Osteoblast (primary cell): ENCODE measurements at regions not wholly inside any gene's neighbourhood (a gene's known extent, or its start where the extent isn't known, plus 50 kb on each side); places are given as distances from the start of the nearest gene placed in this dataset. TPM values are rescaled to one million over a fixed set of nuclear protein-coding genes. Genes with fewer than 3 reads are reported as not detected.

Experiments used
- DNase-seq: peaks from one replicate; pipeline ENCODE4 v3.0.0; 2011; ENCODE audit warnings: low spot score, mixed read lengths; ENCODE audit not compliant: insufficient read length; ENCODE audit errors: missing footprints
- H2AFZ ChIP-seq: 2 replicates; pipeline ENCODE4 v1.6.0; 2011; ENCODE audit warnings: mild to moderate bottlenecking, low read length
- H3K27ac ChIP-seq: 2 replicates; pipeline ENCODE4 v1.5.1; 2011; ENCODE audit warnings: mild to moderate bottlenecking, low read depth, low read length, moderate library complexity
- H3K27me3 ChIP-seq: 2 replicates; pipeline ENCODE4 v1.6.0; 2012; ENCODE audit warnings: mild to moderate bottlenecking, control low read depth, inconsistent platforms, low read length, moderate library complexity; ENCODE audit not compliant: insufficient read depth
- H3K36me3 ChIP-seq: 2 replicates; pipeline ENCODE4 v1.5.1; 2011; ENCODE audit warnings: mild to moderate bottlenecking, low read length, control low read depth, moderate library complexity; ENCODE audit not compliant: insufficient read depth
- H3K4me1 ChIP-seq: 2 replicates; pipeline ENCODE4 v1.5.1; 2011; ENCODE audit warnings: mild to moderate bottlenecking, low read length, control low read depth, moderate library complexity; ENCODE audit not compliant: insufficient read depth
- H3K4me2 ChIP-seq: 2 replicates; pipeline ENCODE4 v1.6.0; 2011; ENCODE audit warnings: mild to moderate bottlenecking, low read length; ENCODE audit not compliant: insufficient read depth
- H3K4me3 ChIP-seq: fragments of 200-600 bp; sonication (generic); 3 replicates; pipeline ENCODE4 v1.5.1; 2012; ENCODE audit warnings: mild to moderate bottlenecking, low read length, inconsistent platforms; ENCODE audit not compliant: insufficient read depth
- H3K79me2 ChIP-seq: 2 replicates; pipeline ENCODE4 v1.6.0; 2012; ENCODE audit warnings: mild to moderate bottlenecking, low read length, control low read depth, inconsistent platforms; ENCODE audit not compliant: insufficient read depth
- H3K9me3 ChIP-seq: 2 replicates; pipeline ENCODE4 v1.5.1; 2011; ENCODE audit warnings: low read depth, low read length, control low read depth
- H4K20me1 ChIP-seq: 2 replicates; pipeline ENCODE4 v1.6.0; 2012; ENCODE audit warnings: mild to moderate bottlenecking, low read length, control low read depth; ENCODE audit not compliant: insufficient read depth
- CTCF ChIP-seq: IDR thresholded peaks from 2 replicates; pipeline ENCODE4 v1.5.1; 2011; ENCODE audit warnings: mild to moderate bottlenecking, low read depth, low read length, moderate library complexity; ENCODE audit errors: extremely low read depth
- small RNA-seq: library from RNA; depleted of rRNA; stranded (forward); fragments of <200 nt; gene quantifications from one replicate; pipeline ENCODE3, GENCODE V24; 2012

DNA sequence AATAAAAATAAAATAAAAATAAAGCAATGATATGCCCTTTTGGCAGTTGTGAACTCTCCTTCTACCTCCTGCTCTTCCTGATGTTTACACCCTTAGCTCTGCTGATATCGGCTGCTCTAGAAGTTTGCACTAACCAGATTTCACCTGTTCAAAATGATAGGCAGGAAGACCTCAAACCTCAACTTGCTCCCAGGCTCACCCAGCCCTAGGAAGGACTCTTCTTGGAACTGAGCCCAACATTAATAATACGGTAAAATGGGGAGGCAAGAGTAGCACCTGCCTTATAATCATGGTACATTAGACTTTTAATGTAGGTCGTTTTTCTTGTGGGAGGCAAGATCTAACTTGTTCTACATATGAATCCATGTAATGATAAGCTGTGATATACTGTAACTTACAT lies 61.2 kb upstream of the MED13 start:
- Histone ChIP-seq H3K4me2 (no peak overlapping the region), H3K4me1 (no peaks in the 10 kb centered on the region), H4K20me1 (no peaks in the 10 kb centered on the region), H2AFZ (no peak overlapping the region), H3K9me3 (no peaks in the 10 kb centered on the region), H3K4me3 (no peak overlapping the region), H3K27me3 (peaks cover 16% of the 10 kb centered on the region), H3K36me3 (no peaks in the 10 kb centered on the region), H3K27ac (no peak overlapping the region), H3K79me2 (no peaks in the 10 kb centered on the region)
- no peak for TF ChIP-seq CTCF
- no peak for DNase-seq

- no peaks in the 10 kb centered on the region for H3K36me3 ChIP-seq
- no peaks in the 10 kb centered on the region for H3K4me1 ChIP-seq
- no peak overlapping the region for H3K4me2 ChIP-seq
- no peak overlapping the region for H3K27ac ChIP-seq
- H3K9me3 ChIP-seq = no peaks in the 10 kb centered on the region
- no peaks in the 10 kb centered on the region for H4K20me1 ChIP-seq
- no peaks in the 10 kb centered on the region for H3K79me2 ChIP-seq
- H3K4me3 ChIP-seq = no peak overlapping the region
- no peak for DNase-seq
- no peak for TF ChIP-seq CTCF
- H2AFZ ChIP-seq = no peak overlapping the region
- H3K27me3 ChIP-seq = peaks cover 16% of the 10 kb centered on the region
These were observed 60.2 kb upstream of the MED13 start for GRCh38 chr17:62125307-62125706.

DNA sequence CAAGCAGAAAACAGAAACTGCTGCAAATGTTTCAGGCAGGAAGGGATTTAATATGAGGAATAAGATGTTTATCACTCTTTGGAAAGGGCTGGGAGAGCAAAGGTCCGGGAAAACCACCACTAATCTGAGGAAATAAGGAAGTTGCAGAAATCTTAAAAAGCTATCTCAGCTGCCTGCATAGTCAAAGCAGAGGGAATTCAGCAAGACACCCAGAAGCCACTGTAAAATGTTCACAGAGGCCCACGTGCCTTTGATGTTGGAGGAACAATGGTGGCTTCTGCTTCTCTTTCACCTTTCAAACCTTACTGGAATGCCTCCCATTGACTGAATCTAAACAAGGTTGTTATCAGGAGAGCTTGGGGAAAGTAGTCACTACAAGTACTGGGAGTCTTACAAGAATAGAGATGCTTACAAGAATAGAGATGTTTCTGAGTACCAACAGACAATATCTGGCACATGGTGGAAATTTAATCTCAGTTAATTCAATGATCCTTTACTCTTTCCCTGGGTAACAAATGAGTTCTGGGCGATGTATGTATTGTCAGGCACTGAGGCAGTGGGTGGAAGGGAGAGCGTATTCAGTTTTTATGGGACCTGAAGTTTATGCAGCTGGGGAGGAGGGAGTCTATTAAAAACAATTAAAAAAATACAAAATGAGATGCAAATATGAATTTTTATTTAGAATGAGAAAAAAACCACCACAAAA lies 56.1 kb upstream of the MED13 start:
- Histone ChIP-seq H3K27ac (no peak overlapping the region), H3K4me1 (no peaks in the 10 kb centered on the region), H3K27me3 (peaks cover 16% of the 10 kb centered on the region), H3K4me2 (no peak overlapping the region), H3K9me3 (no peaks in the 10 kb centered on the region), H3K4me3 (no peak overlapping the region), H4K20me1 (no peaks in the 10 kb centered on the region), H2AFZ (no peak overlapping the region), H3K79me2 (no peaks in the 10 kb centered on the region), H3K36me3 (no peaks in the 10 kb centered on the region)
- DNase-seq = no peak
- TF ChIP-seq CTCF = no peak

- Histone ChIP-seq H2AFZ (no peak overlapping the region), H3K4me2 (no peak overlapping the region), H3K79me2 (no peaks in the 10 kb centered on the region), H3K36me3 (no peaks in the 10 kb centered on the region), H3K4me1 (no peaks in the 10 kb centered on the region), H3K27ac (no peak overlapping the region), H3K4me3 (no peak overlapping the region), H3K27me3 (peaks cover 5% of the 10 kb centered on the region), H4K20me1 (no peaks in the 10 kb centered on the region), H3K9me3 (no peaks in the 10 kb centered on the region)
- no peak for TF ChIP-seq CTCF
- peak; percentile 14 for DNase-seq
These were observed 54.3 kb upstream of the MED13 start for GRCh38 chr17:62119373-62119772.

Small RNAs in the stretch of these regions (small RNA-seq; reads per million reads assigned to genes)
- not detected for gene RF00019
